SU-DHL-6 (cell line): ENCODE measurements at regions not wholly inside any gene's neighbourhood (a gene's known extent, or its start where the extent isn't known, plus 50 kb on each side); places are given as distances from the start of the nearest gene placed in this dataset.

Experiments
- CTCF ChIP-seq: fragments of 200-600 bp; sonication (generic); IDR thresholded peaks from one replicate; pipeline ENCODE4 v1.5.1; 2017; ENCODE audit warnings: antibody characterized with exemption, mild to moderate bottlenecking, low read length, moderate library complexity; ENCODE audit not compliant: insufficient read depth, poor library complexity, severe bottlenecking
- EZH2phosphoT487 ChIP-seq: fragments of 200-600 bp; sonication (generic), shearing (Covaris generic); conservative IDR thresholded peaks from 2 replicates; pipeline ENCODE4 v1.6.1; 2018; ENCODE audit warnings: mild to moderate bottlenecking, antibody characterized with exemption, low read length, moderate library complexity, mixed read lengths

GRCh38 chr9:16029046-16029615, 476.3 kb downstream of the CCDC171 start:
- TF ChIP-seq CTCF: no peak
- TF ChIP-seq EZH2phosphoT487: no peak
